EH (cell line): ENCODE measurements at regions not wholly inside any gene's neighbourhood (a gene's known extent, or its start where the extent isn't known, plus 50 kb on each side); places are given as distances from the start of the nearest gene placed in this dataset.

ENCODE experiments used
- DNase-seq: peaks from one replicate; pipeline ENCODE4 v3.0.0-alpha.2; 2015; ENCODE audit warnings: low read depth

DNA sequence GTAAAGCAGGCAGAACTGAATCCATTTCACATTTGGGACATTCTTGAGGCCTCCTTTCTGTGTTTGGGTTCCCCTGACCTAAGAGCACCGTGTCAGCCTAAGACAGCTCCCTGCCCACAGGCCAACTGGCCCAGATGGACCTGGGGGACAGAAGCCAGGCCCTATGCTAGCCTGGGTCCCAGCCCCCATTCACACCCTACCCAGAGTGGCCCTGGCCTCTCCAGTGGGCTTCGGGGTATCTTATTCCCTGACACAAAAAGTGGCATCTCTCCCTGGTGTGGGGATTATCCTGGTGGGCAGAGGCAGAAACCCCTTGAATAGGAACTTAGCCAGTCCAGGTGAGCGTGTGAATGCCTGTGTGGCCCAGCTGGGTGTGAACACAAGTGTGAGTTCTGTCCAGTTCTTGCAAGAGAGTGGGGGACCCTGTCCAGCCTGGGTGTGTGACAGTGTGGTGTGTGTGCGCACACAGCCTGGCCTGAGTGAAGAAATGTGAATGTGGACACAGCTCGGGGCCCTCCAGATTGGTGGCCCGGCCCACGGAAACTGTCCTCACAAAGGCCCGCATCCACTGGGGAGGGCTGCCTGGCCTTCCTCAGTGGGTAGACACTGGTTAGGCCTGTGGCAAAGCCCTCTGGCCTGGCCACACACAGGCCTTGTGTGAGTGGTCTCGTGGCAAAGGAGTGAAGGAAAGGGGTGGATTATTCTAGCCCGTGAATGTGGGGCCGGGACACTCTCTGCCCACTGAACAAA, 63.0 kb upstream of the HAAO start:
- no peak for DNase-seq

DNA sequence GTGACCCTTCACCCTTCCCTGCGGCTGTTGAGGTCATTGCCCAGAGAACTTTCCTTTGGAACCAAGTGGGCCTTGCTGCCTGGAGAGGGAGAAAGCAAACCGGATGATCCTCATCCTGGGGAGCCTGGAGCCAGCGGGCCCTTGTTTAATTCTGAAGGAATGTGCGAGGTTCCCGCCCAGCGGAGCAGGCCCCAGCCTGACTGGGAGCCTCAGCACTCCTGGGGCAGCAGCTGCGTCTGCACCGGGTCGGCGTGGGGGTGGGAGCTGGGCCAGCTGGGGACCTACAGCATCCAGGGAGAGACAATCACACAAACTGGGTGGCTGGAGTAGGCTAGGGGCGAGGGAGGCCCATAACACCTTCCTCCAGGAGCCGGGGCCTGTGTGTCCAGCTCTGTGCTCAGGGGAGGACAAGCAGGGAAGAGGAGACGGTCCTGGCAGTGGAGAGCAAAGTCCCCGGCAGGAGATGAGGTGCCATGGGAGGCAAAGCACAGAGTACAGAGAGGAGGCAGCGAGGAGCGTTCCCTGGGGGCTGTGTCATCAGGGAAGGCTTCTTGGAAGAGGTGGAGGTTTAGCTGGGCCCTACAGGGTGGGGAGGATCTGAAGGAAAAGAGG, 61.9 kb upstream of the HAAO start:
- peak; percentile 65 for DNase-seq

DNA sequence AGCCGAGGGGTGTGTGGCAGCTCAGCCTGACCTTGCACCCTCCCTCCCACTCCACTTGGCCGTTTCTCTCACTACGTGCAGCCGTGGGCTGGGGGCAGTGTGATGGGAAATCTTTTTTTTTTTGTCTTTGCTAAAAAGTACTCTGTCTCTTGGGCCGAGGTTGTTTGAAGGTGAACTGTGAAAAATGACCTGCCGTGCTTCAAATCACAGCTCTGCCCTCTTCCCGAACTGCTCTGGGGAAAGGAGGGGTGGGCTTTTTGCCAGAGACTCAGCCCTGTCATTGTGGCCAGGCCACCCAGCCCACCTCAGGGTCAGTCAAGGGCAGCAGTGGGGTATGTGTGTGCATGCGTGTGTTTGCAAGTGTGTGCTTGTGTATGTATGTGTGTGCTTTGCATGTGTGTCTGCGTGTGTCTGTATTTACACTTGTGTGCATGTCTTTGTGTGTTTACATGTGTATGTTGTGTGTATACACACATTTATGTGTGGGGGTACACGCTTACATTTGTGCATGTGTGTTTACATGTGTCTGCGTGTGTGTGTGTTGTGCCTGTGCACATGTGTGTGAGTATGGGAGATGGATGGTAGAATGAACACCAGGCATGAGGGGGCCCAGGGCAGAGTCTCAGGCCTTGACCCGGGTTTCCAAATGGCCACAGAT, 61.3 kb upstream of the HAAO start:
- no peak for DNase-seq

DNA sequence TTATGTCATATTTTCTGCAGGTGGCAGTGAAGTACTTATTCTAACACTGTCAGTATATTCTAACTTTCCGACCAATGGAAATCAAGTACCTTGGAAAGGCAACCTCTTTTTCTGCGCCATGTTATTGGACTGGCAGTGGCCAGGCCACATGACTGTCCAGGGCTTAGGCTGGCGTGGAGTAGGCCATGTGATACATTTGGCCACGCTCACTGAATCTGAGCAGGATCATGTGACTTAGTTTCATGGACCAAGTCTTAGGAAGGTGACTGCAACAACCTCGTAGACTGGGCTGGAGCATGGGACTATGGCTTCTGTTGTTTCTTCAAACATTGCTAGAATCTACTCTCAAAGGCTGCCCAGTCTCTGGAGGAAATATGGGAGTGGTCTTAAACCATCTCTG, 60.4 kb upstream of the HAAO start:
- DNase-seq = no peak

DNA sequence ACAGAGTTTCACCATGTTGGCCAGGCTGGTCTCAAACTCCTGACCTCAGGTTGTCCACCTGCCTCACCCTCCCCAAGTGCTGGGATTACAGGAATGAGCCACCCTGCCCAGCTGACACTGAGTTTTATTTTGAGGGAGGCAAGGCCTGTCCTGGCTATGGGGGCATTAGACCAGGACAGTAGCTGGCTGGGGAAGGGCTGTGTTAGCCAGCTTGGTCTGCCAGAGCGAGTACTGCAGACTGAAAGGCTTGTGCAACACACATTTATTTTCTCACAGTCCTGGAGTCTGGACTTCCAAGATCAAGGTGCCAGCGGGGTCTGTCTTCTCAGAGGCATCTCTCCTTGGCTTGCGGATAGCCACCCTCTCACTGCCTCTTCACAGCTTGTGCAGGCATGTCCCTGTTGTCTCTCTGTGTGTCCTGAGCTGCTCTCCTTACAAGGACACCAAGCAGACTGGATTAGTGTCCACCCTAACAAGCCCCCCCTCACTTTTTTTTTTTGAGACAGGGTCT, 59.4 kb upstream of the HAAO start:
- no peak for DNase-seq

DNA sequence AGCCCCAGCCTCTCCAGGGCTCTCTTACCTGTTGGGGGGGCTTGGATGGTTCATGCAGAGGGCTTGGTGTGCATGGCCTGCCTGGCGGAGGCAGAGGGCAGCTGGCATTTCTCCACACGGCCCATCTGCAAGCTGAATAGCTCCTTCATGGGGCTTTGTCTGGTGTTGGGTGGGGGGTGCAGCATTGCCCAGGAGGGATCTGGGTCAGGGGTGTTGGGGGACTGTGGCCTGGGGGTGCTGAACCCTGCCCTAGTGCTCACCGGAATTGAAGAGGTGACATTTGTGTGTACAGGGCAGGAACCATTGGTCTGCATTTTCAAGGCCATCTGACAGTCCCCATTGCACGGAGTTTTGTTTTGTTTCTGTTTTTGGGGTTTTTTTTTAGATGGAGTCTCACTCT, 58.8 kb upstream of the HAAO start:
- DNase-seq = no peak

DNA sequence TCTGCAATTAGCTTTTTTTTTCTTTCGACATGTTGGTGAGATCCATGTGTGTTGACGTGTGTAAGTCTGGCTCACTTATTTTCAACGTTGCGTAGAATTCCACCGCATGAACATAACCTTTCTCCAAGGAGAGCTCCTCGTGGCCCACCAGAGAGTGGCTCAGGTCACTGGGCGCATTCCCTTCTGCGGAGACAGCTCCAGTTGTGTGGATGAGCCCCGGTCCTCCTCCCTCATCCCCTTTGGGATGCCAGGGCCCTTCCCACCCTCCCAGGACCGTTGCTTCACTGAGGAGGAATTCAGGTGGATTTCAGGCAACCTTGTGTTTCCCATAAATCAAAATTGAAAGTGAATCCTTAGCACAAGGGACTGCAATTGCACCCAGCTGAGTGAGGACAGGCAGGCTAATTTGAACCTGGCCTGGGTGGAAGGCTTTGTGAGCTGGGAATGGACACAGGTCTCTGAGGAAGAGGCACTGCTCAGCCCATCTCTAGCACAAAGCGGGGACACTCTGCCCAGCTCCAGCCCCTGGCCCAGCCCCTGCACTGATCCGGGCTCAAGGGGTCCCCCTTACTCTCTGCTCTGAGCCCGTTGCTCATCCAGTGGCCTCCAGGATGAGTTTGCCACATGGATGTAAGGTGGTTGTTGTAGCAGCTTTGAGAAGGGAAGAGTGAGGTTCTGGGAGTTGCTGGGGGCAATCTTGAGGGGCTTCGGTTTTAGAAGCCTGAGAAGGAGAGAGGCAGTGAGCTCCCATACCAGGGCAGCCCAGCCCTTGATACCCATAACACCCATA, 57.8 kb upstream of the HAAO start:
- DNase-seq = no peak

DNA sequence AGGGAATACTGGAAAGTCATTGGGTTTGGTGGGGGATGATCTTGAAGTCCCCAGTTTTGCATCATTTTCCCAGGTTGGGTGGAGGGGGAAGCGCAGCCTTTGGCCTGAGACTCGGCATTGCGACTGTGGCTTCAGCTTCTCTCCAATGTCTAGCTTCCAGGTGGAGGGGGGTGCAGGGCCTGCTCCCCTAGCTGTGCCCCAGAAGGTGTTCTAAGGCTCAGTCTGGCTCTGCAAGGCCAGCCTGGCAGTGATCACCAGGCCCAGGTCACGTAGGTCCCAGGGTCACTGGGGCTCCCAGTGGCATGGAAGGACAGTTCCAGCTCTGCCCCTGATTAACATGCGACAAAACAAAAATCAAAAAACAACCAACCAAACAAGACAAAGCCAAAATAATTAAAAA, 56.9 kb upstream of the HAAO start:
- no peak for DNase-seq

DNA sequence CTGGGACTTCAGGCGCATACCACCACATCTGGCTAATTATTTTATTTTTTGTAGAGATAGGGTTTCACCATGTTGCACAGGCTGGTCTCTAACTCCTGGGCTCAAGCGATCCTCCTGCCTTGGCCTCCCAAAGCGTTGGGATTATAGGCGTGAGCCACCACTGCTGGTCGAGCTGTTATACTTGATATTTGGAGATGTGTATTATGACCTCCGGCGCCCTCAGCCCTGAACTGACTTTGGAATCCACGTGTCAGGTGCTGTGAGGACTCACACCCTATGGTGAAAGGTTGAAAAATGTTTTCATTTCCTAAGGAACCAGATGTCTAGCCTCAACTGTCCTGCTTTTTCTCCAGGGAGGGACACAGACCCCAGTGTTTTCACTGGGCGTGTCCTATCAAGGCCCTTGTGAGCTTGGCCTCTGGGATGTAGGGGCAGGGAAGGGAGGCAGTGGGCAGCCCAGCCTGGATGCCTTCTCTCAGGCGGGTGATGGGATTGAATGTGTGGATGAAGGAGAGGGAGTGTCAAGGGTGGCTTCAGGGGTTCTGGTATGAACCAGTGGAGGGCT, 56.4 kb upstream of the HAAO start:
- DNase-seq = no peak

DNA sequence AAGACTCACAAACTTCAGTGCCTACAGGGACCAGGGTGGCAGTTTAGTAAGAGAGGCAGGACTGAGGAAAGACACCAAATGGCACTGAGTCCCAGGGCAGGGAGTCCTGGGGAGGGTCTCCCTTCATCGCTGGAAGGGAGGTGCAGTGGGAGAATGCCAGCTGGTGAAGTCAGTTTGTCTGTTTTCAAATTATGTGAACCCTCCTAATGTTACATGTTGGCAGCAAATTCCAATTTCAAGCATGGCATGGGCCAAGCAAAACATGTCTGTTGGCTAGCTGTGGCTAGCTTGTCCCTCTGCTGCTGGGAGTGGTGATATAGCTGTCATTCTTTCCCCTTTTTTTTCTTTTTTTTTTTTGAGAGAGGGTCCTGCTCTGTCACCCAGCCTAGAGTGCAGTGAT, 55.9 kb upstream of the HAAO start:
- DNase-seq = no peak

DNA sequence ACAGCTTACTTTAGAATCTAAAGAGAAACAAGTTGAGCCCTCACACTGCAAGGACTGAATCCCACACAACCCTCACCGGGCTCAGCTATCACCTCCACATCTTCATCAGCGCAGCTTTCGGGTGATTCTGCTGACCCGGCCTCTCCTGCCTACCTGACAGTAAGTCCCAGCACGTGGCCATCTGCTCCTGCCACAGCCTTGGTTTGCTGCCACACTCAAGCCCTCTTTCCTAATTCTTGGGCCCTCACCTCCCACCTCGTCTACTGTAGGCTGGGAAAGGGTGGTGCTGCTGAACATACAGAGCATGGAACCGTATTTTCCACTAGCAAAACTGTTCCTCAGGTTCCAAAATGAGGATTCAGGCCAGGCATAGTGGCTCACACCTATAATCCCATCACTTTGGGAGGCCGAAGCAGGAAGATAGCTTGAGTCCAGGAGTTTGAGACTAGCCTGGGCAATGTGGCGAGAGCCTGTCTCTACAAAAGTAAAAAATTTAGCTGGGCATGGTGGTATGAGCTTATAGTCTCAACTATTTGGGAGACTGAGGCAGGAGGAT, 55.3 kb upstream of the HAAO start:
- no peak for DNase-seq

DNA sequence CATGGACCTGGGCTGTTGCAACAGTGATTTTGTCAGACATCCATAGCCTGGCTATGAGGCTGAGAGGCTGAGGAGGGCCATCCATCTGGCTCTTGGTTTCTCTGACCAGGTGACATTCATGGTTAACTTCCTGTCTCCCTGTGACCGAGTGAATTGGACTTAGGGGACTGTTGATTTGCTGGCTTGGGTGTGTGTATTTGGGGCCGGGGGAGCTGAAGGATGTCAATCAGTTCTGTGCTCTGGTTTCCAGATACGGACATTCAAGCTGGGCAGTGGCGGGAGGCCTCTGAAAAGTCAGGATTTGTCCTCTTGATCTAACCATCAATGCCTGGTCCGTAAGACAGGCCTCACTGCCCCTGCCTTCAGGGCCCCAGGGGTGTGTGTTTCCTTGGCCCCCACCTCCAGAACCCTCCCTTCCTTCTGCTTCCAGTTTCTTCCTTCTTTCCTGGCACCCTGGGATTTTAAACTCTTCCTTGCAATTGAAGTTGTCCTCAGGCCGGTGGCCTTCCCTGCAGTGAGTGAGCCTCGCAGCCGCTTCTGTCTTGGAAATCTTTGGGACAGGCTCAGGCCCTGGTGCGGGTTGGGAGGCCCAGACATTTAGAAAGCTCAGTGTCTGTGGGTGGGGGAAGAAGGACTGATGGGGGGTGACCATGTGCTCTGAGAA, 54.7 kb upstream of the HAAO start:
- no peak for DNase-seq

DNA sequence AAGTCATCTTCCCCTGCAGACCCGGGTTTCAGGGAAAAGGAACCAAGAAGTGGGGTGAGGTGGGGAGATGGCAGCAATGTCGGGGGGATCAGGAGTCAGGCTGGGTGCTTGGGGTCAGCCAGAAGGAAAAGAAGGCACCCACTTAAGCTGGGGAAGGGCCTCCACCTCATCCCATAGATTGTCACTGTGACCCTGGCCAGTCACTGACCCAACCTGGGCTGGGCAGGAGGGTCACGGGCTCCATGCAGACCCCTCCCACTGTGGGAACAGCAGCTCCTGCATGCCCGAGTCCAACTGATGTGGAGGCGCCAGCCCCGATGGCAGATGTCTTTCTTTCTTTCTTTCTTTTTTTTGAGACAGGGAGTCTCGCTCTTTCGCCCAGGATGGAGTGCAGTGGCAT, 53.6 kb upstream of the HAAO start:
- no peak for DNase-seq

DNA sequence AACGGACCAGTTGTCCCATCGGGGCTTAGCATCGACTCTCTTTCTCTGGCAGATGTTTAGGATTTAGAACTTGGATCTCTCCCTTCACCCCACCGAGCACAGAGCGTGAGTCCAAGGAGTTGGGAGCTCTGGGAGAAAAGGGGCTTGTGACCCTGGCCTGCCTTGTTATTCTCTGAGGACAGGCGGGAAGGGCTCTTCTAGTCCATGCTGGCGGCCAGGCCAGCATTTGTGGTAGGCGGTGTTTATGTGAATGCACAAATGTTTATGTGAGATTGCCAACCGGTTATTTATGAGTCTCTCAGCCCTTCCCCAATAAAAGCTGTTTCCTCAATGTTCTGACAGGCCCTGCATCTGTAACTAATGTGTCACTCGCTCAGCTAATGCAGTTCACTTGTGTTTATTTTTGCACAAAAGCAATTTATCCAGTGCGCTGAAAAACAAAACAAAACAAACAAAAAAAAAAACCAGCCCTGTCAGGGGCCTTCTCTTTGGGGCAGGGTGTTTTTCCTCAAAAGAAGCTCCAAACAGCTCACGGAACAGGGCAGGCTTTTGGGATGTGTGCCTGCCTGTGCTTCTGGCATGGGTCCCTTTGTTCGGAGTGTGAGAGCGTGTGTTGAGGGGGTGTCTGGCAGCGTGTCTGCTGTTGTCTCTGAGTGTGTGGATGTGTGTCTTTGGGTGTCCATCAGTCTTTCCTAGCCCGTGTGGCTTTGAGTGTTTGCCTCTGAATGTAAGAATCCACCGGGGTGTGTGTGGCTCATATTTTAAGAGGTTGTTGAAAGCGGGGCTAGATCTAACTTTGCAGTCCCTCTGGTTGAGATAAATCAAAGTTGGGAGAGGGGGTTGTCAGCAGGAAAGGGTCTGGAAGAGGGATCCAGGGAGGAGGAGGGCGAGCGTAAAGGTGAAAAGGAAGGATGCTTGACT, 52.8 kb upstream of the HAAO start:
- peak; percentile 85 for DNase-seq

DNA sequence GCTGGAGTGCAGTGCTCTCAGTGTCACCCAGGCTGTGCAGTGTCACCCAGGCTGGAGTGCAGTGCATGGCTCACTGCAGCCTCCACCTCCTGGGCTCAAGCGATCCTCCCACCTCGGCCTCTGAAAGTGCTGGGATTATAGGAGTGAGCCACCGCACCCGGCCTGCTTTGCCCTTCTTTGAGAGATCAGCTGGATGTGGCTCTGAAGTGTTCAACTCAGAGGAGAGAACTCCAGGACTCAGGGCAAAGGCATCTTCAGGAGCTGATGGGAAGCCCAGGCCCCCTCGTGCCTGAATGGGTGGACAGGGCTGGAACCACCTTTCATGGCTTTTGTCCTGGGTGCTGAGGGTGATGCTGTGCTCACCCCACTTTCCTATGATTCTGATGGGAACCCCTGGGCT, 52.0 kb upstream of the HAAO start:
- DNase-seq = no peak

DNA sequence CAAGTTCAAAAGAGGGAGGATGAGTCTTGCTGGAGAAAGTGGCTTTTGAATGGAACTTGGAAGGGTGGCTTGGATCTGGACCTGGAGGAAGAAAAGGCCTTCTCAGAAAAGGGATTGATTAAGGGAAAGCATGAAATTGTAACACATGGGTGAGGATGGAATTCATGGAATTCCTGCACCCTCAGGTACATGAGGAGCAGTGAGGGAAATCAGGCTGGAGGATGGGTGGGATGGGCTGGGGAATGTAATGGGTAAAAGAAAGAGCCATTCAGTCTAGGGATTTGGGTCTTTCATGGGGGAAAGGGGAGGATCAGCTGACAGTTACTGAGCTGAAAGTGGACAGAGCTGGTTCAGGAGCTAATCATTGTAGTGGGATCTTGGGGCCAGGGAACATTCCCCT, 51.2 kb upstream of the HAAO start:
- no peak for DNase-seq

DNA sequence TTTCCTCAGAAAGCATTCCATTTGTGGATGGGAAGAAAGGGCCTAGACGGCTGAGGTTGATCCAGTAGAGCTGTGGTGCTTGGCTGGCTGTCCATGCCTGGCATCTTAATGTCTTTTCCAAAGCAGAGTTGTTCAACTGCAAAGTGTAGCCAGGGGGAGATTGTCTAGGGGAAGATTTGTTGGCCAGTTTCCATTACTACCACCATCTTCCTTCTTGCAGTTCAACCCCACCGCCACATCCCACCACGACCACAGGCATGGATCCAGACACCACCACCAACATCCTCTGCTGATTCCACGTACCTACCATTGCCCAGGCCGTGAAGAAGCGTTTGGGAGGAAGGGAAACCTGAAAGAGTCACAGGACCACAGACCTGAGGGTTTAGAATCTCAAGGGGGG, 50.7 kb upstream of the HAAO start:
- no peak for DNase-seq

DNA sequence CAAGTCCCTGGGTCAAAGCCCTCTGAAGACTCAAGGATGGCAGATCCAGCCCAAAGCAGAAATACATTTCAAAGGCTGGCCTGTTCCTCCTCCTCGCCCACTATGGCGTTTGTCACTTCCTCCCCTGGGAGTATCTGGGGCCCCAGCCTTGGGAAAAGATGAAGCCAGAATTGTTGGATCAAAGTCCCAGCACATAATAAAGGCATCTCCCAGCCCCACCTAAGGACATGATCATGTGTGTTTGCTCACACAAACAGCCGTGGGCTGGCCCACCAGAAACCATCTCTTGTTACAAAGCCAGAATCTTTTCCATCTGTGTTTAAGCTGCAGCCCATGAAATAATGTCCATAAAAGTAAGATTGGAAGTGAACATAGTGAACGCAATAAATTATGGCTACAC, 50.1 kb upstream of the HAAO start:
- DNase-seq = no peak
